K562 (cell line): ENCODE measurements at regions not wholly inside any gene's neighbourhood (a gene's known extent, or its start where the extent isn't known, plus 50 kb on each side); places are given as distances from the start of the nearest gene placed in this dataset.

Experiments used
- ATAC-seq: fragments of 200-7000 bp; cut with Tn5 transposase; 3 replicates; pipeline ENCODE4 v1.9.1; 2020; ENCODE audit warnings: moderate library complexity
- BruUV-seq: library from RNA; stranded (reverse); fragments of 400-500 nt; replicated peaks from 2 replicates; lab custom pipeline; 2021; lab: Mats Ljungman, UMichigan
- CTCF ChIA-PET: fragments of 300-600 bp; formaldehyde crosslinking; extraction: SDS; loops from one replicate; lab custom pipeline; 2021; ENCODE audit warnings: low intra/inter-chr PET ratio; lab: Yijun Ruan, JAX
- POLR2A ChIA-PET: fragments of 300-600, 350-650 bp; sonication (Branson Sonifier 250); formaldehyde crosslinking; extraction: SDS; loops from one replicate; lab custom pipeline; 2021; ENCODE audit warnings: antibody characterized with exemption, inconsistent platforms; lab: Yijun Ruan, JAX
- DNase-seq, 4 experiments: peaks; one replicate each; pipeline versions ENCODE4 v3.0.0 to v3.0.0-alpha.2; 2011 to 2018; ENCODE audit warnings: low spot score in 3 of 4, mixed read lengths in 3 of 4; ENCODE audit errors: extremely low read depth in 1 of 4
- FAIRE-seq: peaks from 2 replicates; lab custom pipeline; 2011; peaks lifted over from hg19 to GRCh38; lab: Jason Lieb, UNC
- H2AFZ ChIP-seq: 2 replicates; pipeline ENCODE4 v1.6.0; 2011; ENCODE audit warnings: low read depth, low read length, control low read depth, inconsistent platforms
- H3K27ac ChIP-seq: fragments of 200-600 bp; 3 replicates; pipeline ENCODE4 v1.8.0; 2011; ENCODE audit warnings: low read depth, mild to moderate bottlenecking, control low read depth, inconsistent platforms, low read length, moderate library complexity, mixed read lengths; ENCODE audit errors: extremely low read depth
- H3K27me3 ChIP-seq, 2 experiments: fragments of 300-600 bp in 1 of 2; 2 replicates in 1 of 2; 3 replicates in 1 of 2; pipeline versions ENCODE4 v1.6.0 to v1.8.0; 2011; ENCODE audit warnings: inconsistent platforms in 2 of 2, low read length in 2 of 2, mild to moderate bottlenecking in 1 of 2, mixed read lengths in 1 of 2, moderate library complexity in 1 of 2; ENCODE audit not compliant: control insufficient read depth in 2 of 2, insufficient read depth in 2 of 2
- H3K36me3 ChIP-seq: fragments of 300-600 bp; 3 replicates; pipeline ENCODE4 v1.8.0; 2011; ENCODE audit warnings: mild to moderate bottlenecking, low read length, inconsistent platforms; ENCODE audit not compliant: control insufficient read depth, insufficient read depth
- H3K4me1 ChIP-seq, 2 experiments: fragments of 200-600 bp in 1 of 2; replicated peaks in 1 of 2; 2 replicates in 1 of 2; 3 replicates in 1 of 2; pipeline versions ENCODE4 v1.5.1 to v1.8.0; 2011; ENCODE audit warnings: inconsistent platforms in 2 of 2, low read length in 2 of 2, mild to moderate bottlenecking in 1 of 2, mixed read lengths in 1 of 2, moderate library complexity in 1 of 2; ENCODE audit not compliant: control insufficient read depth in 2 of 2, insufficient read depth in 2 of 2
- H3K4me2 ChIP-seq: 2 replicates; pipeline ENCODE4 v1.6.1; 2011; ENCODE audit warnings: low read length, control low read depth, inconsistent platforms, mixed read lengths; ENCODE audit not compliant: insufficient read depth
- H3K4me3 ChIP-seq: fragments of 200-600 bp; sonication (generic), shearing (Covaris generic); 2 replicates; pipeline ENCODE4 v1.5.1; 2016; ENCODE audit warnings: control low read depth, inconsistent platforms
- H3K79me2 ChIP-seq: fragments of 200-600 bp; 3 replicates; pipeline ENCODE4 v1.8.0; 2011; ENCODE audit warnings: low read length, inconsistent platforms; ENCODE audit not compliant: control insufficient read depth, insufficient read depth
- H3K9ac ChIP-seq, 2 experiments: 2 replicates each; pipeline versions ENCODE4 v1.6.0 to v1.6.1; 2011; ENCODE audit warnings: low read depth in 2 of 2, low read length in 2 of 2, control low read depth in 1 of 2, inconsistent platforms in 1 of 2, mild to moderate bottlenecking in 1 of 2, mixed read lengths in 1 of 2; ENCODE audit not compliant: insufficient read depth in 1 of 2
- H3K9me1 ChIP-seq: one replicate; pipeline ENCODE4 v1.6.0; 2011; ENCODE audit warnings: inconsistent platforms, mild to moderate bottlenecking, low read length, moderate library complexity; ENCODE audit not compliant: control insufficient read depth, insufficient read depth
- H3K9me3 ChIP-seq: replicated peaks from 2 replicates; pipeline ENCODE4 v1.5.1; 2011; ENCODE audit warnings: low read depth, low read length, inconsistent platforms; ENCODE audit not compliant: control insufficient read depth, insufficient read depth
- H4K20me1 ChIP-seq: replicated peaks from 2 replicates; pipeline ENCODE4 v1.6.1; 2011; ENCODE audit warnings: low read length, inconsistent platforms, mixed read lengths; ENCODE audit not compliant: control insufficient read depth, insufficient read depth
- ARHGAP35 ChIP-seq: fragments of 450-650 bp; IDR thresholded peaks from 2 replicates; pipeline ENCODE4 v1.6.1; 2018; ENCODE audit not compliant: partially characterized antibody
- FOXA3 ChIP-seq, 2 experiments: fragments of 450-650 bp in 1 of 2; sonication (generic) in 1 of 2; formaldehyde crosslinking; IDR thresholded peaks in 1 of 2; conservative IDR thresholded peaks in 1 of 2; 2 replicates each; pipeline versions ENCODE4 v1.4.0 to v1.8.0; 2020 to 2022; ENCODE audit warnings: mild to moderate bottlenecking in 2 of 2, missing genetic modification reagents in 1 of 2
- RBM22 ChIP-seq: fragments of 200-400 bp; formaldehyde crosslinking; IDR thresholded peaks from 2 replicates; pipeline ENCODE4 v1.6.1; 2018; ENCODE audit warnings: low read length, low read depth; ENCODE audit not compliant: poor library complexity, severe bottlenecking
- RBM34 ChIP-seq: fragments of 200-400 bp; formaldehyde crosslinking; IDR thresholded peaks from 2 replicates; pipeline ENCODE4 v1.6.1; 2018; ENCODE audit warnings: low read length, borderline replicate concordance; ENCODE audit not compliant: insufficient read depth
- SRSF3 ChIP-seq: fragments of 200-400 bp; formaldehyde crosslinking; IDR thresholded peaks from 2 replicates; pipeline ENCODE4 v1.6.1; 2016; ENCODE audit warnings: mild to moderate bottlenecking, low read length, moderate library complexity; ENCODE audit not compliant: insufficient read depth
- TBP ChIP-seq: optimal IDR thresholded peaks from 2 replicates; pipeline ENCODE3; 2011; ENCODE audit warnings: low read depth, low read length, improper control_type of control experiment
- ZFP36 ChIP-seq: fragments of 150-350 bp; IDR thresholded peaks from 2 replicates; pipeline ENCODE4 v1.6.1; 2018; ENCODE audit warnings: low read length, low read depth; ENCODE audit not compliant: partially characterized antibody
- WGBS: fragments of 100-300 bp; shearing (Covaris generic); methylation state at CpG from one replicate; pipeline ENCODE4 v1.1.6; 2016; ENCODE audit warnings: low coverage, mixed read lengths; ENCODE audit not compliant: insufficient coverage; ENCODE audit errors: missing lambda C conversion rate; 5-methylcytosine and 5-hydroxymethylcytosine counted together
- in situ Hi-C: fragments of 300-500 bp; cut with MboI; formaldehyde crosslinking; loops from 4 replicates; pipeline ENCODE4 v1.15.0; 2018; ENCODE audit warnings: inconsistent platforms, mixed read lengths
- intact Hi-C: fragments of 100-400 bp; cut with micrococcal nuclease; formaldehyde crosslinking; loops from 2 replicates; pipeline ENCODE4 v1.14.2; 2022
- TF ChIP-seq, protein P1 (sequence below): fragments of 250-450 bp; sonication (Bioruptor Pico); IDR thresholded peaks from 2 replicates; pipeline ENCODE4 v1.9.0; 2021; ENCODE audit warnings: mild to moderate bottlenecking
- TF ChIP-seq, protein P2 (sequence below), 3 experiments: fragments of 200-800 bp in 1 of 3; sonication (Bioruptor generic) in 1 of 3; sonication (generic) in 1 of 3; formaldehyde crosslinking in 1 of 3; IDR thresholded peaks; 2 replicates each; pipeline versions ENCODE4 v1.6.1 to v1.8.0; 2016 to 2022; ENCODE audit warnings: mild to moderate bottlenecking in 2 of 3, missing compliant biosample characterization in 2 of 3, missing genetic modification characterization in 2 of 3, missing genetic modification reagents in 1 of 3
- TF ChIP-seq, protein P3 (sequence below): fragments of 450-650 bp; IDR thresholded peaks from 2 replicates; pipeline ENCODE4 v1.7.0; 2016; ENCODE audit warnings: borderline replicate concordance
- TF ChIP-seq, protein P4 (sequence below): fragments of 450-650 bp; formaldehyde crosslinking; IDR thresholded peaks from 2 replicates; pipeline ENCODE4 v1.4.0; 2020; ENCODE audit warnings: mild to moderate bottlenecking, mixed read lengths

DNA sequence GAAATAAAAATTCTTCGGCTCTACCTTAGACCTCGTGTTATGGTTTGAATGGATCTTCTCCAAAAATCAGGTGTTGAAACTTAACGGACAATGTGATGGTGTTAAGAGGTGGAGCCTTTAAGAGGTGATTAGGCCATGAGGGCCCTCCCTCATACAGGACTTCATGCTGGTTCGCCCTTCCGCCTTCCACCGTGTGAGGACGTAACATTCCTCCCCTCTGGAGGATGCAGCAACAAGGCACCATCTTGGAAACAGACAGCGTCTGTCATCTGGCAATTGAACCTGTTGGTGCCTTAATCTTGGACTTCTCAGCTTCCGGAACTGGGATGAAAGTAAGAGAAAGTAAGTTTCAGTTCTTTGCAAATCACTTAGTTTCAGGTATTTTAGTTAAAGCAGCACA, 126.3 kb upstream of the SPRED2 start:
- BruUV-seq: no TSS peak
- in situ Hi-C loops: no loop called here

More for the DNA sequence above, 126.3 kb upstream of the SPRED2 start:
- H3K9ac ChIP-seq: no peak overlapping the region
- ATAC-seq (no peak), FAIRE-seq (no peak), DNase-seq (no peak)
- H3K4me1 ChIP-seq: peaks cover 7 to 8% of the 10 kb centered on the region in 2 experiments; a peak in 3 of 5 replicates
- TF ChIP-seq, protein P1, sequence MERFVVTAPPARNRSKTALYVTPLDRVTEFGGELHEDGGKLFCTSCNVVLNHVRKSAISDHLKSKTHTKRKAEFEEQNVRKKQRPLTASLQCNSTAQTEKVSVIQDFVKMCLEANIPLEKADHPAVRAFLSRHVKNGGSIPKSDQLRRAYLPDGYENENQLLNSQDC (CRISPR knock-in tag): no peak
- TF ChIP-seq SRSF3 (no peak), FOXA3 (CRISPR knock-in tag; conservative IDR thresholded peaks at IDR 0.05 in 1 of 2, IDR thresholded peaks at IDR 0.05 in 1 of 2) (no peak), RBM34 (no peak), ARHGAP35 (no peak), RBM22 (no peak), TBP (no peak), ZFP36 (no peak)
- TF ChIP-seq, protein P2, sequence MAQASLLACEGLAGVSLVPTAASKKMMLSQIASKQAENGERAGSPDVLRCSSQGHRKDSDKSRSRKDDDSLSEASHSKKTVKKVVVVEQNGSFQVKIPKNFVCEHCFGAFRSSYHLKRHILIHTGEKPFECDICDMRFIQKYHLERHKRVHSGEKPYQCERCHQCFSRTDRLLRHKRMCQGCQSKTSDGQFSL (CRISPR knock-in tag; IDR thresholded peaks at IDR 0.05): no peak
- TF ChIP-seq, protein P2 (tag; IDR thresholded peaks at IDR 0.05): no peak
- TF ChIP-seq, protein P3, sequence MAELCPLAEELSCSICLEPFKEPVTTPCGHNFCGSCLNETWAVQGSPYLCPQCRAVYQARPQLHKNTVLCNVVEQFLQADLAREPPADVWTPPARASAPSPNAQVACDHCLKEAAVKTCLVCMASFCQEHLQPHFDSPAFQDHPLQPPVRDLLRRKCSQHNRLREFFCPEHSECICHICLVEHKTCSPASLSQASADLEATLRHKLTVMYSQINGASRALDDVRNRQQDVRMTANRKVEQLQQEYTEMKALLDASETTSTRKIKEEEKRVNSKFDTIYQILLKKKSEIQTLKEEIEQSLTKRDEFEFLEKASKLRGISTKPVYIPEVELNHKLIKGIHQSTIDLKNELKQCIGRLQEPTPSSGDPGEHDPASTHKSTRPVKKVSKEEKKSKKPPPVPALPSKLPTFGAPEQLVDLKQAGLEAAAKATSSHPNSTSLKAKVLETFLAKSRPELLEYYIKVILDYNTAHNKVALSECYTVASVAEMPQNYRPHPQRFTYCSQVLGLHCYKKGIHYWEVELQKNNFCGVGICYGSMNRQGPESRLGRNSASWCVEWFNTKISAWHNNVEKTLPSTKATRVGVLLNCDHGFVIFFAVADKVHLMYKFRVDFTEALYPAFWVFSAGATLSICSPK: no peak
- TF ChIP-seq, protein P4, sequence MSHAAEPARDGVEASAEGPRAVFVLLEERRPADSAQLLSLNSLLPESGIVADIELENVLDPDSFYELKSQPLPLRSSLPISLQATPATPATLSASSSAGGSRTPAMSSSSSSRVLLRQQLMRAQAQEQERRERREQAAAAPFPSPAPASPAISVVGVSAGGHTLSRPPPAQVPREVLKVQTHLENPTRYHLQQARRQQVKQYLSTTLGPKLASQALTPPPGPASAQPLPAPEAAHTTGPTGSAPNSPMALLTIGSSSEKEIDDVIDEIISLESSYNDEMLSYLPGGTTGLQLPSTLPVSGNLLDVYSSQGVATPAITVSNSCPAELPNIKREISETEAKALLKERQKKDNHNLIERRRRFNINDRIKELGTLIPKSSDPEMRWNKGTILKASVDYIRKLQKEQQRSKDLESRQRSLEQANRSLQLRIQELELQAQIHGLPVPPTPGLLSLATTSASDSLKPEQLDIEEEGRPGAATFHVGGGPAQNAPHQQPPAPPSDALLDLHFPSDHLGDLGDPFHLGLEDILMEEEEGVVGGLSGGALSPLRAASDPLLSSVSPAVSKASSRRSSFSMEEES (CRISPR knock-in tag): no peak
- CTCF ChIA-PET: no interaction called here
- 31% methylated on average over 9 of the region's 9 CpGs for WGBS
- no peak overlapping the region for H3K4me3 ChIP-seq
- H2AFZ ChIP-seq: no peak overlapping the region
- intact Hi-C loops: no loop called here
- no peak overlapping the region for H3K4me2 ChIP-seq
- H3K9me1 ChIP-seq: no peaks in the 10 kb centered on the region
- no peaks in the 10 kb centered on the region for H3K36me3 ChIP-seq
- no peaks in the 10 kb centered on the region for H3K27me3 ChIP-seq
- H4K20me1 ChIP-seq: no peaks in the 10 kb centered on the region
- H3K79me2 ChIP-seq: no peaks in the 10 kb centered on the region
- H3K27ac ChIP-seq: no peak overlapping the region
- H3K9me3 ChIP-seq: no peaks in the 10 kb centered on the region
- POLR2A ChIA-PET: interaction anchor here (0.6 kb wide), 1 partner anchor 25 kb away, joined by 3 read pairs; no protein-coding TSS in a partner anchor
